ENCODE measurements at regions not wholly inside any gene's neighbourhood (a gene's known extent, or its start where the extent isn't known, plus 50 kb on each side); places are given as distances from the start of the nearest gene placed in this dataset.
A peak's percentile ranks its signal among the peaks of the same experiment; 100 is the strongest.
"Not testable (repeated sequence)": the region's sequence is repeated elsewhere in the genome, so short reads cannot be mapped to it uniquely, and the experiment has no call there.

DNA sequence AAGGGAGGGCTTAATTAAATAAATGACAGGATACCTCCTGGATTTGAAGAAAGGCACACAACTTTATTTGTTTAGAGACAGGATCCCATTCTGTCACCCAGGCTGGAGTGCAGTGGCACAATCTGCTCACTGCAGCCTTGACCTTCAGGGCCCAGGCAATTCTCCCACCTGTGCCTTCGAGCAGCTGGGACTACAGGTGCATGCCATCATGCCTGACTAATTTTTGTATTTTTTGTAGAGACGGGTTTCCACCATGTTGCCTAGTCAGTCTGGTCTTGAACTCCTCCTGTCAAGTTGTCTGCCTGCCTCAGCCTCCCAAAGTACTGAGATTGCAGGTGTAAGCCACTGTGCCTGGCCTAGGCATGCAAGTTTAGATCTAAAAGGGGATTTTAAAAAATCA lies 272.7 kb upstream of the MBL2 start:
- Histone ChIP-seq H3K4me3 (no peak overlapping the region), H3K9ac (no peak overlapping the region), H3K27ac (no peak overlapping the region), H3K79me2 (ENCODE audit: low read depth) (no peaks in the 10 kb centered on the region), H2AFZ (replicated peaks) (no peak overlapping the region), H3K36me3 (no peaks in the 10 kb centered on the region), H4K20me1 (ENCODE audit: low read depth) (no peaks in the 10 kb centered on the region), H3F3A (ENCODE audit: low read depth) (no peaks in the 10 kb centered on the region), H3K4me2 (no peak overlapping the region), H3K27me3 (no peaks in the 10 kb centered on the region), H3K9me3 (ENCODE audit: low read depth) (no peaks in the 10 kb centered on the region), H3K4me1 (no peaks in the 10 kb centered on the region)
- H3K36me3 Mint-ChIP-seq = no peaks in the 10 kb centered on the region
- DNase-seq (ENCODE audit: low spot score) = no peak
- no peak overlapping the region for H3K27ac Mint-ChIP-seq
- H3K4me3 Mint-ChIP-seq = no peak overlapping the region
- TF ChIP-seq EZH2phosphoT487 (IDR thresholded peaks at IDR 0.05) (no peak), EZH2 (IDR thresholded peaks at IDR 0.05) (no peak)
- TF ChIP-seq, protein P1, sequence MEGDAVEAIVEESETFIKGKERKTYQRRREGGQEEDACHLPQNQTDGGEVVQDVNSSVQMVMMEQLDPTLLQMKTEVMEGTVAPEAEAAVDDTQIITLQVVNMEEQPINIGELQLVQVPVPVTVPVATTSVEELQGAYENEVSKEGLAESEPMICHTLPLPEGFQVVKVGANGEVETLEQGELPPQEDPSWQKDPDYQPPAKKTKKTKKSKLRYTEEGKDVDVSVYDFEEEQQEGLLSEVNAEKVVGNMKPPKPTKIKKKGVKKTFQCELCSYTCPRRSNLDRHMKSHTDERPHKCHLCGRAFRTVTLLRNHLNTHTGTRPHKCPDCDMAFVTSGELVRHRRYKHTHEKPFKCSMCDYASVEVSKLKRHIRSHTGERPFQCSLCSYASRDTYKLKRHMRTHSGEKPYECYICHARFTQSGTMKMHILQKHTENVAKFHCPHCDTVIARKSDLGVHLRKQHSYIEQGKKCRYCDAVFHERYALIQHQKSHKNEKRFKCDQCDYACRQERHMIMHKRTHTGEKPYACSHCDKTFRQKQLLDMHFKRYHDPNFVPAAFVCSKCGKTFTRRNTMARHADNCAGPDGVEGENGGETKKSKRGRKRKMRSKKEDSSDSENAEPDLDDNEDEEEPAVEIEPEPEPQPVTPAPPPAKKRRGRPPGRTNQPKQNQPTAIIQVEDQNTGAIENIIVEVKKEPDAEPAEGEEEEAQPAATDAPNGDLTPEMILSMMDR (IDR thresholded peaks at IDR 0.05) = no peak
- no peaks in the 10 kb centered on the region for H3K9me3 Mint-ChIP-seq
- H3K27me3 Mint-ChIP-seq (ENCODE audit: insufficient read depth, low read depth) = no peaks in the 10 kb centered on the region
- no peaks in the 10 kb centered on the region for H3K4me1 Mint-ChIP-seq

DNA sequence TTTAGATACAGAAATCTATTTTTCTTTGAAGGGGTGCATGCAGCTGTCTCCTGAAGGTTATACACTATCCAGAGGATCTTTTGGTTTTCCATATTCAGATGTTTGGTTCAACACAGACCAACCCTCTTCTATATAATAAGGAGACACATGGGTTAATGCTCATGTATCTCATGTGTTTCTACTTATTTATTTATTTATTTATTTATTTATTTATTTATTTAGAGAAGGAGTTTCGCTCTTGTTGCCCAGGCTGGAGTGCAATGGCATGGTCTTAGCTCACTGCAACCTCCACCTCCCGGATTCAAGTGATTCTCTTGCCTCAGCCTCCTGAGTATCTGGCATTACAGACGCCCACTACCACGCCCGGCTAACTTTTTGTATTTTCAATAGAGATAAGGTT lies 263.2 kb upstream of the MBL2 start:
- not testable (repeated sequence) for H3K27me3 Mint-ChIP-seq (ENCODE audit: insufficient read depth, low read depth); H3K27ac ChIP-seq; H3K9me3 Mint-ChIP-seq; H3K9me3 ChIP-seq (ENCODE audit: low read depth); H3K36me3 ChIP-seq; H3K36me3 Mint-ChIP-seq; H3K4me3 ChIP-seq; H3K27me3 ChIP-seq; DNase-seq (ENCODE audit: low spot score); H4K20me1 ChIP-seq (ENCODE audit: low read depth); H3K4me3 Mint-ChIP-seq; H3K4me1 Mint-ChIP-seq; H3K27ac Mint-ChIP-seq; H3K4me2 ChIP-seq; H2AFZ ChIP-seq (replicated peaks); H3K9ac ChIP-seq; H3K79me2 ChIP-seq (ENCODE audit: low read depth); H3F3A ChIP-seq (ENCODE audit: low read depth); H3K4me1 ChIP-seq

DNA sequence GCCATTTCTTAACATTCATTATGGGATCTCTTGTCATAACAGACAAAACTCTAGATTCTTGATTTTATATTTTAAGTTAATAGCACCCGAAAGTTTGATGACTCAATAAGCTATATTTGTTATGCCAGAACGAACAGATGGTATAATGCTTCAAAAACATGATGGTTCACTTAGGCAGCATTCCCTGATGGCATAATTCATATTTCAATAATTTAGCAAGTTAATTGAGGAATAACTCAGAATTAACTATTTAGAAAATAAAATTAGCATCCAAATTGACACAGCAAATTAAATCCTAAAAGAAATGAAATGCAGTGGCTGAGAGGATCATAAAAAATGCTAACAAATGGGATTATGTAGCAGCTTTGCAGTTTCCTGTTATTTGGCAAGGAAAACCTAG lies 260.8 kb upstream of the MBL2 start:
- Mint-ChIP-seq H3K9me3 (no peaks in the 10 kb centered on the region), H3K4me1 (peaks cover 12% of the 10 kb centered on the region), H3K27me3 (ENCODE audit: insufficient read depth, low read depth) (no peaks in the 10 kb centered on the region), H3K27ac (no peak overlapping the region), H3K4me3 (no peak overlapping the region), H3K36me3 (no peaks in the 10 kb centered on the region)
- Histone ChIP-seq H3K27me3 (no peaks in the 10 kb centered on the region), H3K4me3 (no peak overlapping the region), H3K9me3 (ENCODE audit: low read depth) (no peaks in the 10 kb centered on the region), H4K20me1 (ENCODE audit: low read depth) (no peaks in the 10 kb centered on the region), H3K4me2 (no peak overlapping the region), H3K9ac (no peak overlapping the region), H3K27ac (no peak overlapping the region), H2AFZ (replicated peaks) (no peak overlapping the region), H3K36me3 (no peaks in the 10 kb centered on the region), H3F3A (ENCODE audit: low read depth) (no peaks in the 10 kb centered on the region), H3K4me1 (no peaks in the 10 kb centered on the region), H3K79me2 (ENCODE audit: low read depth) (no peaks in the 10 kb centered on the region)
- TF ChIP-seq EZH2 (IDR thresholded peaks at IDR 0.05) (no peak), EZH2phosphoT487 (IDR thresholded peaks at IDR 0.05) (no peak)
- TF ChIP-seq, protein P1 (IDR thresholded peaks at IDR 0.05) = no peak
- DNase-seq (ENCODE audit: low spot score) = no peak

DNA sequence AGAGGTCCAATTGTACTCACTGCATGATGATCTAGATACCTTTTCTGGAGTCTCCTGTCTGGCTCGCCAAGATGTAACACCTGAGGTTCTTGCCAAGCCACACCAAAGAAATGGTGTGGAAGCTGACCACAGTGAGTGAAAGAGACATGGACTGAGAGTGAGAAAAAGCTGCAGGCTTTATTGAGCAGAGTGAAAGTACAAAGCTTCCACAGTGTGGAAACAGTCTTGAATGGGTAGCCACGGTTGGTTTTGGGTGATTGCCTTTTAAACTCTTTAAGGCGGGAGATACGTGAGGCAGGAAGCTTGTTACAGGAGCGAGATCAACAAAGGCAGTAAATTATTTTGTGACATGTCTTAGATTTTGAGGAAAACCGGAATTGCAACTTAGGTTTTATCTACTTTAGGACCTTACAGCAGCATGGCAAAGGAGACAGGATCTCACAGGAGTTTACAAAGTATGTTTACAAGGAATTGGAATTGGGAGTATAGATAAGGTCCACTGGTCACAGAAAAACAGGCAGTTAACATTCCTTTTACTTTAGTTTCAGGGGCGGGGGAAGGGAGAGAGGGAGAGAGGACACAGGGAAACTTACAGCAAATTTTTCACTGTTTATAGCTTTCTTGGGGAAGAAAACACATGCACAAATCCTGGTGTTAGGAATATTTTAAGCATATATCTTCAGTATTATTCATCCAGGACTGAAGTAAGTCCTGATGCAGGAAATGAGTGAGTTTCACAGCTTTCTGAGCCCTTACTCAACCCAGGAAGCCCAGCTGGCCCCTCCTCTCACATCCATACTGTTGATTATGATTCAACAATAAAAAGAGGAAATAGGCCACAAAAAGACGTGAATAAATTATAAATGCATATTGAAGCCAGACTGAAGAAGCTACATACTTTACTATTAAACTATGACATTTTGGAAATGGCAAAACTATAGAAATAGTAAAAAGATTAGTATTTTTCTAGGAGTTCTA lies 257.6 kb upstream of the MBL2 start:
- H4K20me1 ChIP-seq (ENCODE audit: low read depth); H3K27me3 ChIP-seq; H3K4me3 ChIP-seq; H3K36me3 ChIP-seq; H3K4me3 Mint-ChIP-seq; H3K4me1 ChIP-seq; DNase-seq (ENCODE audit: low spot score); H3K4me2 ChIP-seq; H3K79me2 ChIP-seq (ENCODE audit: low read depth); H3K9ac ChIP-seq; H3K9me3 Mint-ChIP-seq; H3K27ac ChIP-seq; H3F3A ChIP-seq (ENCODE audit: low read depth); H3K9me3 ChIP-seq (ENCODE audit: low read depth); H3K27me3 Mint-ChIP-seq (ENCODE audit: insufficient read depth, low read depth); H3K36me3 Mint-ChIP-seq: not testable (repeated sequence)
- H2AFZ ChIP-seq (replicated peaks) = peak overlapping the region; percentile 94
- Mint-ChIP-seq H3K4me1 (peaks cover 15% of the 10 kb centered on the region), H3K27ac (peak overlapping the region; percentile 40)
